ENCODE measurements at regions not wholly inside any gene's neighbourhood (a gene's known extent, or its start where the extent isn't known, plus 50 kb on each side); places are given as distances from the start of the nearest gene placed in this dataset.

GRCh38 chr13:58729361-58729760 lies 1097.8 kb downstream of the PCDH17 start:
- H3K36me3 Mint-ChIP-seq = no peaks in the 10 kb centered on the region
- Histone ChIP-seq H3K4me1 (ENCODE audit: insufficient read depth, low read length) (no peaks in the 10 kb centered on the region), H3K4me3 (ENCODE audit: low read length in 2 of 2) (no peak overlapping the region), H3K27me3 (ENCODE audit: insufficient read depth, low read length) (no peaks in the 10 kb centered on the region), H3K27ac (ENCODE audit: low read depth, low read length) (no peak overlapping the region), H3K36me3 (ENCODE audit: insufficient read depth, low read length) (no peaks in the 10 kb centered on the region), H3K9me3 (ENCODE audit: control insufficient read depth in 1 of 2, low read length in 2 of 2) (no peaks in the 10 kb centered on the region)
- CTCF ChIA-PET (ENCODE audit: partially characterized antibody) = no interaction called here
- H3K27me3 Mint-ChIP-seq = no peaks in the 10 kb centered on the region
- POLR2A ChIA-PET (ENCODE audit: partially characterized antibody) = no interaction called here
- no peak overlapping the region for H3K27ac Mint-ChIP-seq
- peaks cover 0 to 5% (median 3%) of the 10 kb centered on the region in 8 donors for H3K9me3 Mint-ChIP-seq
- no peak for DNase-seq
- intact Hi-C loops (cut with micrococcal nuclease) = no loop called here
- H3K4me1 Mint-ChIP-seq = no peaks in the 10 kb centered on the region
- no peak overlapping the region for H3K4me3 Mint-ChIP-seq

GRCh38 chr13:58744686-58745085 lies 1113.1 kb downstream of the PCDH17 start:
- H3K4me3 ChIP-seq (ENCODE audit: low read length in 2 of 2) = no peak overlapping the region
- H3K27me3 Mint-ChIP-seq = no peaks in the 10 kb centered on the region
- no peak overlapping the region for H3K4me3 Mint-ChIP-seq

GRCh38 chr13:58767566-58767965 lies 1136.0 kb downstream of the PCDH17 start:
- H3K27me3 ChIP-seq (ENCODE audit: insufficient read depth, low read length) = no peaks in the 10 kb centered on the region
- no peak overlapping the region for H3K4me3 Mint-ChIP-seq
- DNase-seq = no peak
- H3K9me3 ChIP-seq (ENCODE audit: control insufficient read depth in 1 of 2, low read length in 2 of 2) = no peaks in the 10 kb centered on the region
- no peaks in the 10 kb centered on the region for H3K36me3 ChIP-seq (ENCODE audit: insufficient read depth, low read length)
- no peaks in the 10 kb centered on the region for H3K36me3 Mint-ChIP-seq
- no peak overlapping the region for H3K27ac ChIP-seq (ENCODE audit: low read depth, low read length)
- ChIA-PET CTCF (ENCODE audit: partially characterized antibody) (no interaction called here), POLR2A (ENCODE audit: partially characterized antibody) (no interaction called here)
- H3K4me1 ChIP-seq (ENCODE audit: insufficient read depth, low read length) = no peaks in the 10 kb centered on the region
- H3K27ac Mint-ChIP-seq = no peak overlapping the region
- H3K27me3 Mint-ChIP-seq = no peaks in the 10 kb centered on the region
- intact Hi-C loops (cut with micrococcal nuclease) = no loop called here
- H3K4me1 Mint-ChIP-seq = no peaks in the 10 kb centered on the region
- H3K9me3 Mint-ChIP-seq = peaks cover 0 to 9% (median 2%) of the 10 kb centered on the region in 8 donors
- no peak overlapping the region for H3K4me3 ChIP-seq (ENCODE audit: low read length in 2 of 2)

More at GRCh38 chr13:58744686-58745085, 1113.1 kb downstream of the PCDH17 start:
- intact Hi-C loops (cut with micrococcal nuclease) = no loop called here
- Histone ChIP-seq H3K36me3 (ENCODE audit: insufficient read depth, low read length) (no peaks in the 10 kb centered on the region), H3K9me3 (ENCODE audit: control insufficient read depth in 1 of 2, low read length in 2 of 2) (peaks cover 0 to 3% of the 10 kb centered on the region in 2 donors), H3K4me1 (ENCODE audit: insufficient read depth, low read length) (no peaks in the 10 kb centered on the region), H3K27ac (ENCODE audit: low read depth, low read length) (no peak overlapping the region), H3K27me3 (ENCODE audit: insufficient read depth, low read length) (no peaks in the 10 kb centered on the region)
- no peak overlapping the region for H3K27ac Mint-ChIP-seq
- no peaks in the 10 kb centered on the region for H3K4me1 Mint-ChIP-seq
- H3K9me3 Mint-ChIP-seq = peaks cover 0 to 12% (median 2%) of the 10 kb centered on the region in 8 donors
- no peak for DNase-seq
- CTCF ChIA-PET (ENCODE audit: partially characterized antibody) = no interaction called here
- H3K36me3 Mint-ChIP-seq = no peaks in the 10 kb centered on the region
- POLR2A ChIA-PET (ENCODE audit: partially characterized antibody) = no interaction called here

GRCh38 chr13:58773280-58773859 lies 1141.8 kb downstream of the PCDH17 start:
- Histone ChIP-seq H3K4me3 (ENCODE audit: low read length in 2 of 2) (no peak overlapping the region), H3K27ac (ENCODE audit: low read depth, low read length) (no peak overlapping the region), H3K4me1 (ENCODE audit: insufficient read depth, low read length) (no peaks in the 10 kb centered on the region), H3K27me3 (ENCODE audit: insufficient read depth, low read length) (no peaks in the 10 kb centered on the region), H3K36me3 (ENCODE audit: insufficient read depth, low read length) (no peaks in the 10 kb centered on the region), H3K9me3 (ENCODE audit: control insufficient read depth in 1 of 2, low read length in 2 of 2) (no peaks in the 10 kb centered on the region)
- DNase-seq = no peak
- ChIA-PET CTCF (ENCODE audit: partially characterized antibody) (no interaction called here), POLR2A (ENCODE audit: partially characterized antibody) (no interaction called here)
- Mint-ChIP-seq H3K27ac (no peak overlapping the region), H3K4me3 (no peak overlapping the region), H3K9me3 (peaks cover 0 to 16% (median 4%) of the 10 kb centered on the region in 8 donors), H3K36me3 (no peaks in the 10 kb centered on the region), H3K27me3 (no peaks in the 10 kb centered on the region), H3K4me1 (no peaks in the 10 kb centered on the region)
- intact Hi-C loops (cut with micrococcal nuclease) = no loop called here

- ChIA-PET CTCF (ENCODE audit: partially characterized antibody) (no interaction called here), POLR2A (ENCODE audit: partially characterized antibody) (no interaction called here)
- no peak overlapping the region for H3K27ac ChIP-seq (ENCODE audit: low read depth, low read length)
Measured at GRCh38 chr13:58782736-58783135, 1151.2 kb downstream of the PCDH17 start.

GRCh38 chr13:58792854-58793253 lies 1161.3 kb downstream of the PCDH17 start:
- POLR2A ChIA-PET (ENCODE audit: partially characterized antibody) = no interaction called here
- Histone ChIP-seq H3K4me3 (ENCODE audit: low read length in 2 of 2) (no peak overlapping the region), H3K36me3 (ENCODE audit: insufficient read depth, low read length) (no peaks in the 10 kb centered on the region), H3K27ac (ENCODE audit: low read depth, low read length) (no peak overlapping the region), H3K4me1 (ENCODE audit: insufficient read depth, low read length) (no peaks in the 10 kb centered on the region), H3K27me3 (ENCODE audit: insufficient read depth, low read length) (no peaks in the 10 kb centered on the region), H3K9me3 (ENCODE audit: control insufficient read depth in 1 of 2, low read length in 2 of 2) (no peaks in the 10 kb centered on the region)
- no peak overlapping the region for H3K27ac Mint-ChIP-seq
- no peaks in the 10 kb centered on the region for H3K4me1 Mint-ChIP-seq
- H3K27me3 Mint-ChIP-seq = no peaks in the 10 kb centered on the region
- no peaks in the 10 kb centered on the region for H3K36me3 Mint-ChIP-seq
- CTCF ChIA-PET (ENCODE audit: partially characterized antibody) = no interaction called here
- DNase-seq = no peak
- H3K9me3 Mint-ChIP-seq = peaks cover 0 to 7% (median 4%) of the 10 kb centered on the region in 8 donors
- intact Hi-C loops (cut with micrococcal nuclease) = no loop called here
- no peak overlapping the region for H3K4me3 Mint-ChIP-seq

More at GRCh38 chr13:58782736-58783135, 1151.2 kb downstream of the PCDH17 start:
- peaks cover 2 to 23% (median 6%) of the 10 kb centered on the region in 8 donors for H3K9me3 Mint-ChIP-seq
- H3K4me1 ChIP-seq (ENCODE audit: insufficient read depth, low read length) = no peaks in the 10 kb centered on the region
- H3K4me3 Mint-ChIP-seq = no peak overlapping the region
- no peaks in the 10 kb centered on the region for H3K36me3 Mint-ChIP-seq
- H3K4me3 ChIP-seq (ENCODE audit: low read length in 2 of 2) = no peak overlapping the region
- no peak overlapping the region for H3K27ac Mint-ChIP-seq
- H3K27me3 ChIP-seq (ENCODE audit: insufficient read depth, low read length) = no peaks in the 10 kb centered on the region
- no peaks in the 10 kb centered on the region for H3K27me3 Mint-ChIP-seq
- no peaks in the 10 kb centered on the region for H3K9me3 ChIP-seq (ENCODE audit: control insufficient read depth in 1 of 2, low read length in 2 of 2)
- H3K36me3 ChIP-seq (ENCODE audit: insufficient read depth, low read length) = no peaks in the 10 kb centered on the region
- intact Hi-C loops (cut with micrococcal nuclease) = no loop called here
- DNase-seq = no peak
- no peaks in the 10 kb centered on the region for H3K4me1 Mint-ChIP-seq

GRCh38 chr13:58795715-58796114 lies 1164.2 kb downstream of the PCDH17 start:
- Mint-ChIP-seq H3K4me1 (no peaks in the 10 kb centered on the region), H3K9me3 (peaks cover 0 to 4% (median 0%) of the 10 kb centered on the region in 8 donors), H3K36me3 (no peaks in the 10 kb centered on the region), H3K4me3 (no peak overlapping the region), H3K27me3 (no peaks in the 10 kb centered on the region), H3K27ac (no peak overlapping the region)
- Histone ChIP-seq H3K4me3 (ENCODE audit: low read length in 2 of 2) (no peak overlapping the region), H3K27ac (ENCODE audit: low read depth, low read length) (no peak overlapping the region), H3K27me3 (ENCODE audit: insufficient read depth, low read length) (no peaks in the 10 kb centered on the region), H3K9me3 (ENCODE audit: control insufficient read depth in 1 of 2, low read length in 2 of 2) (no peaks in the 10 kb centered on the region), H3K4me1 (ENCODE audit: insufficient read depth, low read length) (no peaks in the 10 kb centered on the region), H3K36me3 (ENCODE audit: insufficient read depth, low read length) (no peaks in the 10 kb centered on the region)
- CTCF ChIA-PET (ENCODE audit: partially characterized antibody) = no interaction called here
- intact Hi-C loops (cut with micrococcal nuclease) = no loop called here
- DNase-seq = no peak
- POLR2A ChIA-PET (ENCODE audit: partially characterized antibody) = no interaction called here

- Histone ChIP-seq H3K36me3 (ENCODE audit: insufficient read depth, low read length) (no peaks in the 10 kb centered on the region), H3K4me1 (ENCODE audit: insufficient read depth, low read length) (no peaks in the 10 kb centered on the region), H3K9me3 (ENCODE audit: control insufficient read depth in 1 of 2, low read length in 2 of 2) (no peaks in the 10 kb centered on the region), H3K27ac (ENCODE audit: low read depth, low read length) (no peak overlapping the region), H3K27me3 (ENCODE audit: insufficient read depth, low read length) (no peaks in the 10 kb centered on the region), H3K4me3 (ENCODE audit: low read length in 2 of 2) (no peak overlapping the region)
- Mint-ChIP-seq H3K4me3 (no peak overlapping the region), H3K9me3 (peaks cover 0 to 6% (median 0%) of the 10 kb centered on the region in 8 donors), H3K36me3 (no peaks in the 10 kb centered on the region), H3K4me1 (no peaks in the 10 kb centered on the region), H3K27ac (no peak overlapping the region), H3K27me3 (no peaks in the 10 kb centered on the region)
- ChIA-PET CTCF (ENCODE audit: partially characterized antibody) (no interaction called here), POLR2A (ENCODE audit: partially characterized antibody) (no interaction called here)
- no peak for DNase-seq
- intact Hi-C loops (cut with micrococcal nuclease) = no loop called here
Measured at GRCh38 chr13:58804832-58805231, 1173.3 kb downstream of the PCDH17 start.

Measured in CD4-positive, alpha-beta memory T cell (primary cell).